Osteoblast (primary cell): ENCODE measurements at regions not wholly inside any gene's neighbourhood (a gene's known extent, or its start where the extent isn't known, plus 50 kb on each side); places are given as distances from the start of the nearest gene placed in this dataset.
A peak's percentile ranks its signal among the peaks of the same experiment; 100 is the strongest.

Experiments used
- DNase-seq: peaks from one replicate; pipeline ENCODE4 v3.0.0; 2011; ENCODE audit warnings: low spot score, mixed read lengths; ENCODE audit not compliant: insufficient read length; ENCODE audit errors: missing footprints
- H2AFZ ChIP-seq: 2 replicates; pipeline ENCODE4 v1.6.0; 2011; ENCODE audit warnings: mild to moderate bottlenecking, low read length
- H3K27ac ChIP-seq: 2 replicates; pipeline ENCODE4 v1.5.1; 2011; ENCODE audit warnings: mild to moderate bottlenecking, low read depth, low read length, moderate library complexity
- H3K27me3 ChIP-seq: 2 replicates; pipeline ENCODE4 v1.6.0; 2012; ENCODE audit warnings: mild to moderate bottlenecking, control low read depth, inconsistent platforms, low read length, moderate library complexity; ENCODE audit not compliant: insufficient read depth
- H3K36me3 ChIP-seq: 2 replicates; pipeline ENCODE4 v1.5.1; 2011; ENCODE audit warnings: mild to moderate bottlenecking, low read length, control low read depth, moderate library complexity; ENCODE audit not compliant: insufficient read depth
- H3K4me1 ChIP-seq: 2 replicates; pipeline ENCODE4 v1.5.1; 2011; ENCODE audit warnings: mild to moderate bottlenecking, low read length, control low read depth, moderate library complexity; ENCODE audit not compliant: insufficient read depth
- H3K4me2 ChIP-seq: 2 replicates; pipeline ENCODE4 v1.6.0; 2011; ENCODE audit warnings: mild to moderate bottlenecking, low read length; ENCODE audit not compliant: insufficient read depth
- H3K4me3 ChIP-seq: fragments of 200-600 bp; sonication (generic); 3 replicates; pipeline ENCODE4 v1.5.1; 2012; ENCODE audit warnings: mild to moderate bottlenecking, low read length, inconsistent platforms; ENCODE audit not compliant: insufficient read depth
- H3K79me2 ChIP-seq: 2 replicates; pipeline ENCODE4 v1.6.0; 2012; ENCODE audit warnings: mild to moderate bottlenecking, low read length, control low read depth, inconsistent platforms; ENCODE audit not compliant: insufficient read depth
- H3K9me3 ChIP-seq: 2 replicates; pipeline ENCODE4 v1.5.1; 2011; ENCODE audit warnings: low read depth, low read length, control low read depth
- H4K20me1 ChIP-seq: 2 replicates; pipeline ENCODE4 v1.6.0; 2012; ENCODE audit warnings: mild to moderate bottlenecking, low read length, control low read depth; ENCODE audit not compliant: insufficient read depth
- TF ChIP-seq, protein P1 (sequence below): IDR thresholded peaks from 2 replicates; pipeline ENCODE4 v1.5.1; 2011; ENCODE audit warnings: mild to moderate bottlenecking, low read depth, low read length, moderate library complexity; ENCODE audit errors: extremely low read depth

DNA sequence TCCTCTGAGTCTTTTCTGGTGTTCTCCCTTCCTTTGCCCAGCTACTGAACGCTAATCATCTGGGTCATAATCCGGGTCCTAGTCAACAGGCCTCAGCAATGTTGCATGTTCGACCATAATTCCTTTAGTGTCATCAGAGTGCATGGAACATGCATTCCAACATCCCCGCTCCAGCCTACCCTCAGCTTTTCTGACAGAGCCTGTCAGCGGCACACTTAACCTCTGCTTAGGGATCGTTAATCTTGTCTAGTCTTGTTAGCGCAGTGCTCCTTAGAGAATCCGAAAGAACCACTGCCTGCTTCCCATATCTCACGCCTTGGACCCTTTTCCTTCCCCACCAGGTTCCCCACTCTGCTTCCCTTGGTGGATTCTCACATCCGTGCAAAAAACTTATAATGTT lies 767.9 kb upstream of the ID2 start:
- H3K27me3 ChIP-seq, result no peaks in the 10 kb centered on the region
- TF ChIP-seq, protein P1, sequence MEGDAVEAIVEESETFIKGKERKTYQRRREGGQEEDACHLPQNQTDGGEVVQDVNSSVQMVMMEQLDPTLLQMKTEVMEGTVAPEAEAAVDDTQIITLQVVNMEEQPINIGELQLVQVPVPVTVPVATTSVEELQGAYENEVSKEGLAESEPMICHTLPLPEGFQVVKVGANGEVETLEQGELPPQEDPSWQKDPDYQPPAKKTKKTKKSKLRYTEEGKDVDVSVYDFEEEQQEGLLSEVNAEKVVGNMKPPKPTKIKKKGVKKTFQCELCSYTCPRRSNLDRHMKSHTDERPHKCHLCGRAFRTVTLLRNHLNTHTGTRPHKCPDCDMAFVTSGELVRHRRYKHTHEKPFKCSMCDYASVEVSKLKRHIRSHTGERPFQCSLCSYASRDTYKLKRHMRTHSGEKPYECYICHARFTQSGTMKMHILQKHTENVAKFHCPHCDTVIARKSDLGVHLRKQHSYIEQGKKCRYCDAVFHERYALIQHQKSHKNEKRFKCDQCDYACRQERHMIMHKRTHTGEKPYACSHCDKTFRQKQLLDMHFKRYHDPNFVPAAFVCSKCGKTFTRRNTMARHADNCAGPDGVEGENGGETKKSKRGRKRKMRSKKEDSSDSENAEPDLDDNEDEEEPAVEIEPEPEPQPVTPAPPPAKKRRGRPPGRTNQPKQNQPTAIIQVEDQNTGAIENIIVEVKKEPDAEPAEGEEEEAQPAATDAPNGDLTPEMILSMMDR, result no peak
- no peak for DNase-seq
- H3K79me2 ChIP-seq, result no peaks in the 10 kb centered on the region
- no peaks in the 10 kb centered on the region for H3K36me3 ChIP-seq
- H4K20me1 ChIP-seq, result no peaks in the 10 kb centered on the region
- no peak overlapping the region for H3K4me3 ChIP-seq
- peaks cover 4% of the 10 kb centered on the region for H3K4me1 ChIP-seq
- no peaks in the 10 kb centered on the region for H3K9me3 ChIP-seq
- H2AFZ ChIP-seq, result no peak overlapping the region
- H3K4me2 ChIP-seq, result no peak overlapping the region
- no peak overlapping the region for H3K27ac ChIP-seq

DNA sequence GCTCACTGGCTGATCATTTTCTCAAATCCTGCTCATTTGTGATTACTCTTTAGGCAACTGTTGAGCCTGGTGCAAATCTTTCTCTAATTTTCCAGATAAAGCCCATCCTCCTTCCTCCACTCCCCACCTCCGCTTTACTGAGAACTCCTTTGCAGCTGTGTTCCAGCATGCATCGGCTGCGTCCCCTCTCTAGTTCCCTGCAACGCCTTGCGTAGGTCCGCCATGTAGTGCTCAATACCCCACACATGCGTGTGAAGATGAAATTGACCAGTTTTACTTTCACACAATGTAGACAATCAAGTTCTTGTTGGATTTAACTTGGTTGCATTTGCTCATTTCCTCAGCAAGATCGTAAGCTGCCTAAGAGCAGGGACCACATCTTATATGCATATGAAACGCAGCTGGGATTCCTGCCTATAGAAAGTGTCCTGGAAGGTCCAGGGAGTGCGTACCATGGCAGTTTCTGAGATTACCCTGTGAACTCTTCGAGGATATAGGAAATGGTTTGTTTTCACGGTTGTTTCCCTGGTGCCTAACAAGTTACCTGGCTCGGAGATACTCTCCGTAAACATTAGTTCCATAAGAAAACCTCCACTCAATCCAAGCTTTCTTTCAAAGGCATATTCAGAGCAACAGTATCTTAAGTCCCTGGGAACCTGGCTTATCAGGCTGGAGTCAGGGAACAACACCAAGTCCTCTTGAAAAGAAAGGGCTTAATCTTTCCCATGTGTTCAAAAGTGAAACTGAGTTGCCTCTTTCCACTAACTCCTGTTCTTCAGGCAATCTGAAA lies 766.4 kb upstream of the ID2 start:
- H2AFZ ChIP-seq, result peak overlapping the region; percentile 76
- H4K20me1 ChIP-seq, result no peaks in the 10 kb centered on the region
- H3K27me3 ChIP-seq, result no peaks in the 10 kb centered on the region
- H3K9me3 ChIP-seq, result no peaks in the 10 kb centered on the region
- peak overlapping the region; percentile 22 for H3K27ac ChIP-seq
- peak overlapping the region; percentile 81 for H3K4me2 ChIP-seq
- TF ChIP-seq, protein P1, result no peak
- no peaks in the 10 kb centered on the region for H3K79me2 ChIP-seq
- H3K4me3 ChIP-seq, result peak overlapping the region; percentile 65
- peaks cover 4% of the 10 kb centered on the region for H3K4me1 ChIP-seq
- H3K36me3 ChIP-seq, result no peaks in the 10 kb centered on the region
- peak; percentile 69 for DNase-seq

DNA sequence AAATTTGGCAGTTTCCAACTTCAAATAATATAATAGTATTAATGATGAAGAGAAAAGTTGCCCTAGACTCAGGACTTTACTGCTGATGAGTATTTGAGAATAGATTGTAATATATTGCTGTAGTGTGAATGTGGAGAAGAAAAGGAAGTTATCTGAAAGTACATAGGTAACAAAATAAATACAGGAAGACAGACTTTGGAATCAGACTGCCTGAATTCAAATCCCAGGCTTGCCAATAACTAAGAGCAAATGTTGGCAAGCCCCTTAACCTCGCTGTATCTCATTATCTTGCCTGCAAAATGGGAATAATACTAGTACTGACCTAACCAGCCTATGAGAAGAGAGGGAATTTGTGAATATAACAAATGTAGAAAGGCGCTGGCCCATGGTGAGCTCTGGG lies 765.2 kb upstream of the ID2 start:
- peaks cover 4% of the 10 kb centered on the region for H3K4me1 ChIP-seq
- H4K20me1 ChIP-seq, result no peaks in the 10 kb centered on the region
- H3K27ac ChIP-seq, result no peak overlapping the region
- no peak for DNase-seq
- no peaks in the 10 kb centered on the region for H3K9me3 ChIP-seq
- H3K36me3 ChIP-seq, result no peaks in the 10 kb centered on the region
- H2AFZ ChIP-seq, result no peak overlapping the region
- TF ChIP-seq, protein P1, result no peak
- H3K79me2 ChIP-seq, result no peaks in the 10 kb centered on the region
- H3K4me2 ChIP-seq, result no peak overlapping the region
- no peaks in the 10 kb centered on the region for H3K27me3 ChIP-seq
- H3K4me3 ChIP-seq, result no peak overlapping the region

DNA sequence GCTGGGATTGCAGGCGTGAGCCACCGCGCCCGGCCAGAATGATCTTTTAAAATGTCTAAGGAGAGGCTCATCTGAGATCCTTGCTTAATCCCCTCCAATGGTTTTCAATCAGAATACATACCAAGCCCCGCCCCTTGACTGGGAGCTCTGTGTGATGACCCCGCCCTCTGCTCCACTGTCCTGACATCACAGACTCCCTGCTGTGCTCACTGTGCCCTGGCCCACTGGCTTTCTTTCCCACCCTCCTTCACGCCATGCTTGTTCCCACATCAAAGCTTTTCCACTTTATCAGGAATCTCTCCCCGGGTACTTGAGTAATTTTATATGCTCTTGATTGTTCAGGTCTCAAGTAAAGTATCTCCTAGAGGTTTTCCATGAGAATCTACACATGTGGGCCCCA lies 762.3 kb upstream of the ID2 start:
- H3K4me1 ChIP-seq, result peaks cover 4% of the 10 kb centered on the region
- no peak for DNase-seq
- H3K27ac ChIP-seq, result no peak overlapping the region
- H3K27me3 ChIP-seq, result no peaks in the 10 kb centered on the region
- H3K4me3 ChIP-seq, result no peak overlapping the region
- TF ChIP-seq, protein P1, result no peak
- H4K20me1 ChIP-seq, result no peaks in the 10 kb centered on the region
- no peaks in the 10 kb centered on the region for H3K36me3 ChIP-seq
- no peaks in the 10 kb centered on the region for H3K79me2 ChIP-seq
- H2AFZ ChIP-seq, result no peak overlapping the region
- no peak overlapping the region for H3K4me2 ChIP-seq
- H3K9me3 ChIP-seq, result no peaks in the 10 kb centered on the region
